GM23248 (cell line): ENCODE measurements at regions not wholly inside any gene's neighbourhood (a gene's known extent, or its start where the extent isn't known, plus 50 kb on each side); places are given as distances from the start of the nearest gene placed in this dataset.

Experiments used
- EZH2 ChIP-seq: fragments of 200-600 bp; sonication (generic); IDR thresholded peaks from 2 replicates; pipeline ENCODE4 v1.6.1; 2018; ENCODE audit warnings: antibody characterized with exemption, mild to moderate bottlenecking; ENCODE audit not compliant: insufficient read depth, poor library complexity, severe bottlenecking
- EZH2phosphoT487 ChIP-seq: fragments of 200-600 bp; sonication (generic); IDR thresholded peaks from 2 replicates; pipeline ENCODE4 v1.6.1; 2018; ENCODE audit warnings: antibody characterized with exemption, moderate library complexity, mild to moderate bottlenecking, low read depth; ENCODE audit not compliant: insufficient read depth

GRCh38 chr9:81391457-81391825 lies 297.9 kb downstream of the TLE1 start:
- TF ChIP-seq EZH2 (no peak), EZH2phosphoT487 (no peak)
